ENCODE measurements at regions not wholly inside any gene's neighbourhood (a gene's known extent, or its start where the extent isn't known, plus 50 kb on each side); places are given as distances from the start of the nearest gene placed in this dataset.

GRCh38 chr9:80841888-80842287, 847.5 kb downstream of the TLE1 start:
- TF ChIP-seq CTCF (optimal IDR thresholded peaks at IDR 0.05 in 1 of 3, IDR thresholded peaks at IDR 0.05 in 1 of 3, conservative IDR thresholded peaks at IDR 0.05 in 1 of 3; ENCODE audit: extremely low read depth in 1 of 3, insufficient read depth in 2 of 3, low read length in 3 of 3), result no peak
- TF ChIP-seq EZH2 (IDR thresholded peaks at IDR 0.05; ENCODE audit: low read length), result no peak
